ENCODE measurements at regions not wholly inside any gene's neighbourhood (a gene's known extent, or its start where the extent isn't known, plus 50 kb on each side); places are given as distances from the start of the nearest gene placed in this dataset.

DNA sequence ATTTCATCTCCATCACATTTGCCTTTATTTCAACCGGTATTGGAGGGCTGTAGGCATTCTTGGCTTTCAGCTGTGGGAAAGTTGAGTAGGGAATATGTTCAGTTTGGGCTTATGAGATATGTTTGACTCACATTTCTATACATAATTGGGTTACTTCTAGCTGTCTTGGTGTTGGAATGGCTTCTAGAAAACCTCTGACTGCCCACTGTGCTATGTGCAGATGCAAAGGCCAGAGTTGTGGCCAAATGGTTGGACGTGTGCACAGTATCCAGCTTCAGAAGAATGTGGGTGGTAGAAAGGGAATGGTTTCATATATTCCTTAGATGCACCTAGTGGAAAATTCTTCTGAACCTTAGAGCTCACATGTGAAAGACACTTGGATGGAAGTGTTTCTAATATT, 92.6 kb upstream of the H2AZ1 start:
- no peaks in the 10 kb centered on the region for H3K9me3 ChIP-seq (ENCODE audit: control insufficient read depth, insufficient read depth, low read depth, low read length)
- H3K27me3 ChIP-seq (ENCODE audit: control insufficient read depth, insufficient read depth, low read length) = no peaks in the 10 kb centered on the region
- no peak overlapping the region for H3K27ac ChIP-seq (ENCODE audit: low read length)
- in situ Hi-C loops (cut with HindIII; ENCODE audit: low pct_unique_long_range_greater_than_20kb, low sequenced_read_pairs) (no loop called here), intact Hi-C loops (cut with micrococcal nuclease; ENCODE audit: unreplicated experiment) (no loop called here)
- H3K4me1 ChIP-seq (ENCODE audit: control insufficient read depth, insufficient read depth, low read length) = no peaks in the 10 kb centered on the region
- ChIA-PET CTCF (no interaction called here), POLR2A (no interaction called here)
- TF ChIP-seq, protein P1, sequence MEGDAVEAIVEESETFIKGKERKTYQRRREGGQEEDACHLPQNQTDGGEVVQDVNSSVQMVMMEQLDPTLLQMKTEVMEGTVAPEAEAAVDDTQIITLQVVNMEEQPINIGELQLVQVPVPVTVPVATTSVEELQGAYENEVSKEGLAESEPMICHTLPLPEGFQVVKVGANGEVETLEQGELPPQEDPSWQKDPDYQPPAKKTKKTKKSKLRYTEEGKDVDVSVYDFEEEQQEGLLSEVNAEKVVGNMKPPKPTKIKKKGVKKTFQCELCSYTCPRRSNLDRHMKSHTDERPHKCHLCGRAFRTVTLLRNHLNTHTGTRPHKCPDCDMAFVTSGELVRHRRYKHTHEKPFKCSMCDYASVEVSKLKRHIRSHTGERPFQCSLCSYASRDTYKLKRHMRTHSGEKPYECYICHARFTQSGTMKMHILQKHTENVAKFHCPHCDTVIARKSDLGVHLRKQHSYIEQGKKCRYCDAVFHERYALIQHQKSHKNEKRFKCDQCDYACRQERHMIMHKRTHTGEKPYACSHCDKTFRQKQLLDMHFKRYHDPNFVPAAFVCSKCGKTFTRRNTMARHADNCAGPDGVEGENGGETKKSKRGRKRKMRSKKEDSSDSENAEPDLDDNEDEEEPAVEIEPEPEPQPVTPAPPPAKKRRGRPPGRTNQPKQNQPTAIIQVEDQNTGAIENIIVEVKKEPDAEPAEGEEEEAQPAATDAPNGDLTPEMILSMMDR (IDR thresholded peaks at IDR 0.05) = no peak
- TF ChIP-seq POLR2AphosphoS5 (IDR thresholded peaks at IDR 0.05; ENCODE audit: low read depth, low read length) (no peak), TCF7L2 (IDR thresholded peaks at IDR 0.05; ENCODE audit: low read depth, low read length) (no peak), SIN3A (IDR thresholded peaks at IDR 0.05; ENCODE audit: borderline replicate concordance, insufficient read depth, low read depth, low read length) (no peak)
- TF ChIP-seq, protein P2, sequence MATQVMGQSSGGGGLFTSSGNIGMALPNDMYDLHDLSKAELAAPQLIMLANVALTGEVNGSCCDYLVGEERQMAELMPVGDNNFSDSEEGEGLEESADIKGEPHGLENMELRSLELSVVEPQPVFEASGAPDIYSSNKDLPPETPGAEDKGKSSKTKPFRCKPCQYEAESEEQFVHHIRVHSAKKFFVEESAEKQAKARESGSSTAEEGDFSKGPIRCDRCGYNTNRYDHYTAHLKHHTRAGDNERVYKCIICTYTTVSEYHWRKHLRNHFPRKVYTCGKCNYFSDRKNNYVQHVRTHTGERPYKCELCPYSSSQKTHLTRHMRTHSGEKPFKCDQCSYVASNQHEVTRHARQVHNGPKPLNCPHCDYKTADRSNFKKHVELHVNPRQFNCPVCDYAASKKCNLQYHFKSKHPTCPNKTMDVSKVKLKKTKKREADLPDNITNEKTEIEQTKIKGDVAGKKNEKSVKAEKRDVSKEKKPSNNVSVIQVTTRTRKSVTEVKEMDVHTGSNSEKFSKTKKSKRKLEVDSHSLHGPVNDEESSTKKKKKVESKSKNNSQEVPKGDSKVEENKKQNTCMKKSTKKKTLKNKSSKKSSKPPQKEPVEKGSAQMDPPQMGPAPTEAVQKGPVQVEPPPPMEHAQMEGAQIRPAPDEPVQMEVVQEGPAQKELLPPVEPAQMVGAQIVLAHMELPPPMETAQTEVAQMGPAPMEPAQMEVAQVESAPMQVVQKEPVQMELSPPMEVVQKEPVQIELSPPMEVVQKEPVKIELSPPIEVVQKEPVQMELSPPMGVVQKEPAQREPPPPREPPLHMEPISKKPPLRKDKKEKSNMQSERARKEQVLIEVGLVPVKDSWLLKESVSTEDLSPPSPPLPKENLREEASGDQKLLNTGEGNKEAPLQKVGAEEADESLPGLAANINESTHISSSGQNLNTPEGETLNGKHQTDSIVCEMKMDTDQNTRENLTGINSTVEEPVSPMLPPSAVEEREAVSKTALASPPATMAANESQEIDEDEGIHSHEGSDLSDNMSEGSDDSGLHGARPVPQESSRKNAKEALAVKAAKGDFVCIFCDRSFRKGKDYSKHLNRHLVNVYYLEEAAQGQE (IDR thresholded peaks at IDR 0.05; ENCODE audit: insufficient read depth in 1 of 2, low read depth in 2 of 2, low read length in 1 of 2) = no peak
- BruUV-seq (replicated peaks) = no TSS peak
- no peaks in the 10 kb centered on the region for H3K36me3 ChIP-seq (ENCODE audit: control insufficient read depth, insufficient read depth, low read length)
- ATAC-seq (no peak), DNase-seq (ENCODE audit: low read depth, low spot score) (no peak)
- H3K4me3 ChIP-seq (ENCODE audit: low read depth in 2 of 2, low read length in 2 of 2) = no peak overlapping the region

DNA sequence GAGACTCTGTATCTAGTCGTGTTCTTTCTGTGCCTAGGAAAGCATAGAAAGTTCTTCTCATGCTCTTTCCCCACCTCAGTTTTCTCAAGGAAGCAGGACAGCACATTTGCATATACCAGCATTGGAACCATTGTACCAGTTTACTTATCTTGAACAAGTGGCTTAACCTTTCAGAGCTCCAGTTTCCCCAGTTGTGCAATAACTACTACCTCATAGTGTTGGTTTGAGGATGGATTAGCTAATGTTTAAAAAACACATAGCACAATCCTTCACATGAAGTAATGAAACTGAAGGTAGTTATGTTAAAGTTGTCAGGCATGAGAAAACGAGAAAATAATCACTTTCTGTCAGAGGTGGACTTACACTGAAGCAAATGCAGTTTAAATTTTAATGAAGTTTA, 92.2 kb upstream of the H2AZ1 start:
- DNase-seq (ENCODE audit: low read depth, low spot score) (no peak), ATAC-seq (no peak)
- ChIA-PET POLR2A (no interaction called here), CTCF (no interaction called here)
- no TSS peak for BruUV-seq (replicated peaks)
- H3K4me3 ChIP-seq (ENCODE audit: low read depth in 2 of 2, low read length in 2 of 2) = no peak overlapping the region
- H3K27ac ChIP-seq (ENCODE audit: low read length) = no peak overlapping the region
- TF ChIP-seq, protein P2 (IDR thresholded peaks at IDR 0.05; ENCODE audit: insufficient read depth in 1 of 2, low read depth in 2 of 2, low read length in 1 of 2) = no peak
- TF ChIP-seq SIN3A (IDR thresholded peaks at IDR 0.05; ENCODE audit: borderline replicate concordance, insufficient read depth, low read depth, low read length) (no peak), TCF7L2 (IDR thresholded peaks at IDR 0.05; ENCODE audit: low read depth, low read length) (no peak), POLR2AphosphoS5 (IDR thresholded peaks at IDR 0.05; ENCODE audit: low read depth, low read length) (no peak)
- TF ChIP-seq, protein P1 (IDR thresholded peaks at IDR 0.05) = no peak
- no peaks in the 10 kb centered on the region for H3K9me3 ChIP-seq (ENCODE audit: control insufficient read depth, insufficient read depth, low read depth, low read length)
- no peaks in the 10 kb centered on the region for H3K36me3 ChIP-seq (ENCODE audit: control insufficient read depth, insufficient read depth, low read length)
- no peaks in the 10 kb centered on the region for H3K4me1 ChIP-seq (ENCODE audit: control insufficient read depth, insufficient read depth, low read length)
- in situ Hi-C loops (cut with HindIII; ENCODE audit: low pct_unique_long_range_greater_than_20kb, low sequenced_read_pairs) = no loop called here
- no peaks in the 10 kb centered on the region for H3K27me3 ChIP-seq (ENCODE audit: control insufficient read depth, insufficient read depth, low read length)
- intact Hi-C loops (cut with micrococcal nuclease; ENCODE audit: unreplicated experiment) = no loop called here
